ENCODE measurements at regions not wholly inside any gene's neighbourhood (a gene's known extent, or its start where the extent isn't known, plus 50 kb on each side); places are given as distances from the start of the nearest gene placed in this dataset.

GRCh38 chr5:82885627-82886389 lies 191.4 kb downstream of the TMEM167A start:
- Histone ChIP-seq H3K18ac (ENCODE audit: extremely low read depth, low read length) (no peak overlapping the region), H4K91ac (replicated peaks; ENCODE audit: insufficient read length, low read length) (no peak overlapping the region), H3K4me2 (ENCODE audit: insufficient read depth in 1 of 2, low read depth in 2 of 2, low read length in 2 of 2) (no peak overlapping the region), H3K56ac (replicated peaks; ENCODE audit: insufficient read length, low read depth, low read length) (no peak overlapping the region), H3K4ac (replicated peaks; ENCODE audit: insufficient read length, low read depth, low read length) (no peak overlapping the region), H2BK12ac (ENCODE audit: low read depth, low read length) (no peak overlapping the region), H3K23ac (ENCODE audit: insufficient read length) (no peak overlapping the region), H3K4me1 (replicated peaks in 1 of 4; ENCODE audit: control insufficient read depth in 3 of 4, insufficient read depth in 4 of 4, low read length in 3 of 4) (peaks cover 0 to 13% (median 5%) of the 10 kb centered on the region in 4 experiments; a peak in 3 of 7 replicates), H2AFZ (ENCODE audit: low read length) (no peak overlapping the region), H3K14ac (ENCODE audit: insufficient read length) (no peak overlapping the region), H3K27me3 (replicated peaks in 1 of 4; ENCODE audit: control insufficient read depth in 3 of 4, extremely low read depth in 1 of 4, insufficient read depth in 3 of 4, low read length in 3 of 4) (no peaks in the 10 kb centered on the region), H4K5ac (ENCODE audit: insufficient read length, low read depth, low read length) (no peak overlapping the region), H4K20me1 (replicated peaks in 1 of 2; ENCODE audit: control insufficient read depth in 1 of 2, insufficient read depth in 2 of 2, low read length in 2 of 2) (no peaks in the 10 kb centered on the region), H2BK120ac (replicated peaks; ENCODE audit: low read depth, low read length) (no peak overlapping the region), H2AK5ac (ENCODE audit: low read depth, low read length) (no peak overlapping the region), H3K79me2 (ENCODE audit: control insufficient read depth in 1 of 2, insufficient read depth in 2 of 2, low read length in 2 of 2) (no peaks in the 10 kb centered on the region), H3K23me2 (ENCODE audit: low read depth, low read length) (no peaks in the 10 kb centered on the region), H2BK20ac (ENCODE audit: low read length) (no peak overlapping the region), H3K9me3 (ENCODE audit: insufficient read depth in 2 of 2, low read depth in 1 of 2, low read length in 1 of 2) (no peaks in the 10 kb centered on the region), H2BK5ac (ENCODE audit: low read depth, low read length) (no peak overlapping the region), H3K36me3 (ENCODE audit: control insufficient read depth in 2 of 4, insufficient read depth in 4 of 4, low read length in 3 of 4) (no peaks in the 10 kb centered on the region), H3K79me1 (ENCODE audit: low read depth, low read length) (no peaks in the 10 kb centered on the region), H2BK15ac (ENCODE audit: low read length) (no peak overlapping the region), H3K4me3 (ENCODE audit: extremely low read depth in 1 of 4, insufficient read depth in 2 of 4, low read depth in 3 of 4, low read length in 4 of 4) (no peak overlapping the region), H4K8ac (ENCODE audit: extremely low read depth, insufficient read depth, low read length) (no peak overlapping the region), H3K9ac (replicated peaks in 1 of 4; ENCODE audit: extremely low read depth in 1 of 4, low read depth in 3 of 4, low read length in 3 of 4) (no peak overlapping the region), H3K27ac (ENCODE audit: low read depth, low read length) (no peak overlapping the region)
- TF ChIP-seq RAD21 (IDR thresholded peaks at IDR 0.05 in 1 of 2, conservative IDR thresholded peaks at IDR 0.05 in 1 of 2; ENCODE audit: low read depth in 2 of 2, low read length in 2 of 2) (peak; percentile 41 to 64), CTCF (IDR thresholded peaks at IDR 0.05; ENCODE audit: control extremely low read depth in 1 of 3, insufficient read depth in 1 of 3, low read depth in 1 of 3, low read length in 3 of 3) (peak in 1 of 3 experiments; percentile 32; a peak in 1 of 4 replicates), TAF1 (IDR thresholded peaks at IDR 0.05; ENCODE audit: low read depth, low read length) (no peak), EGR1 (IDR thresholded peaks at IDR 0.05; ENCODE audit: borderline replicate concordance, low read depth, low read length) (no peak), CBX8 (IDR thresholded peaks at IDR 0.05; ENCODE audit: borderline replicate concordance, low read depth, low read length) (no peak), POLR2A (IDR thresholded peaks at IDR 0.05; ENCODE audit: control extremely low read depth in 1 of 2, low read depth in 2 of 2, low read length in 2 of 2) (no peak)
- FAIRE-seq (no peak), DNase-seq (ENCODE audit: low read depth in 1 of 2, low spot score in 2 of 2) (no peak)
- ChIA-PET CTCF (ENCODE audit: partially characterized antibody) (interaction anchor here (1.0 kb wide), 1 partner anchor 145 kb away, joined by 3 read pairs; no protein-coding TSS in a partner anchor), POLR2A (ENCODE audit: partially characterized antibody) (no interaction called here)
- WGBS, 2 experiments (ENCODE audit: extremely low coverage in 1 of 2, insufficient coverage in 1 of 2, insufficient read length in 1 of 2, insufficient replicate concordance in 2 of 2, low coverage in 1 of 2, low lambda C conversion rate in 2 of 2, missing lambda C conversion rate in 1 of 2) = 83% methylated on average over 3 of the region's 3 CpGs; no CpG with 5 or more reads in 1 of the 2 experiments

All from H1 (cell line).